Ovary (tissue), 3 donors: ENCODE measurements at regions not wholly inside any gene's neighbourhood (a gene's known extent, or its start where the extent isn't known, plus 50 kb on each side); places are given as distances from the start of the nearest gene placed in this dataset.

Source experiments
- CTCF ChIP-seq, 3 donors: fragments of 450-650 bp in 2 of 3; fragments of 200-600 bp in 1 of 3; IDR thresholded peaks; one replicate each; pipeline versions ENCODE4 v1.5.1 to v1.8.0; 2016 to 2022; ENCODE audit warnings: antibody characterized with exemption in 3 of 3, mild to moderate bottlenecking in 1 of 3
- EP300 ChIP-seq: sonication (generic); formaldehyde crosslinking; IDR thresholded peaks from one replicate; pipeline ENCODE4 v1.6.1; 2017; ENCODE audit warnings: antibody characterized with exemption
- POLR2A ChIP-seq: fragments of 450-650 bp; IDR thresholded peaks from one replicate; pipeline ENCODE4 v1.6.1; 2017; ENCODE audit warnings: antibody characterized with exemption, mild to moderate bottlenecking, moderate library complexity
- donor health status: DM: no; HTN: no; CAD: no.

GRCh38 chr6:56752009-56752408 is 109.3 kb upstream of the DST start:
- TF ChIP-seq CTCF (IDR thresholded peaks at IDR 0.05) (no peak), POLR2A (no peak), EP300 (no peak)
